PC-9 (cell line): ENCODE measurements at regions not wholly inside any gene's neighbourhood (a gene's known extent, or its start where the extent isn't known, plus 50 kb on each side); places are given as distances from the start of the nearest gene placed in this dataset.

Experiments used
- CTCF ChIP-seq: fragments of 200-600 bp; sonication (generic); conservative IDR thresholded peaks from 2 replicates; pipeline ENCODE4 v1.6.1; 2017; ENCODE audit warnings: mixed run types, antibody characterized with exemption, mild to moderate bottlenecking, moderate library complexity
- EZH2 ChIP-seq: fragments of 200-600 bp; sonication (generic); IDR thresholded peaks from 2 replicates; pipeline ENCODE4 v1.8.0; 2017; ENCODE audit warnings: antibody characterized with exemption, low read depth

- no peak for TF ChIP-seq CTCF
- no peak for TF ChIP-seq EZH2
Observed at GRCh38 chr20:29314294-29314693, 1943.2 kb upstream of the DEFB115 start.
